ENCODE measurements at regions not wholly inside any gene's neighbourhood (a gene's known extent, or its start where the extent isn't known, plus 50 kb on each side); places are given as distances from the start of the nearest gene placed in this dataset.
A peak's percentile ranks its signal among the peaks of the same experiment; 100 is the strongest.

DNA sequence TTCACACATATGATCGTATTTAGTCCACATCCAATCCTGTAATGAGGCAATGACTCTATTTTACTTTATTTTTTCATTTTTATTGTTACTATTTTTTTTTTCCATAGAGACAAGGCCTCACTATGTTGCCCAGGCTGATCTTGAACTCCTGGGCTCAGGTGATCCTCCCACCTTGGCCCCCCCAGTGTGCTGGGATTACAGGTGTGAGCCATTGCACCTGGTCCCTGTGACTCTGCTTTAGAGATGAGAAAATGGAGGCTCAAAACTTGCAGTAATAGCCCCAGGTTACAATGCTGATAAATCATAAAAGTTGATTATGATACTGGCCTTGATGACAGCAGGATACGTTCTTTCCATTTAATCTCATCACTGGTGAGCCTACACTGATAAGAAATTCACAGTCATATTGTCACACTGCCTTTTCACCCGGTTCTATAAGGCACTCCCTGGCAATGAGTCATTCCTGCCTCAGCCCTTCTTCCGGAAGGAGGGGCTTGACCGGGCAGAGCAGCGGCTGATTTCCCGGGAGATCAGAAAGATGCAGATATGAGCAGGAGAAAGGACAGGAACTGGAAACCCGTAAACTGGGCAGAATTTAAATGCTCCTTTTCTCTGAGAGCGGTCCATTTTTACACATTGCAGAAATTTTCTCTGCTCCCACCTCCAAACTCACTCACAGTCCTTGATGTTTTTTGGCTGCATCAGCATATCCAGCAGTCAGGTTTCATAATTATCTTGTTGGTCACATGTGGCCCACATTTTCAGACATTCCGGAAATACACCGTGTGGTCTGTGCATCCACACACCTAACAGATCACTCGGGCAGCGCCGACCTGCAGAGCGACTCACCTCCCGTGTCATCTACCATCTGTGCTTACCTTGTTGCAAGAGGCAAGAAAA is 616.4 kb downstream of the EFNB2 start (continued):
- TF ChIP-seq ZNF10 (tag by site-specific recombination; IDR thresholded peaks at IDR 0.05) (no peak), ZBTB8A (tag by site-specific recombination; IDR thresholded peaks at IDR 0.05) (peak; percentile 24; the same call in 1 of the 2 replicates), ZNF660 (tag by site-specific recombination; IDR thresholded peaks at IDR 0.05) (peak; percentile 47; the same call in 1 of the 2 replicates), YY2 (tag by site-specific recombination; IDR thresholded peaks at IDR 0.05) (no peak), ZNF510 (tag by site-specific recombination; IDR thresholded peaks at IDR 0.05; ENCODE audit: insufficient replicate concordance) (no peak), FEZF1 (tag by site-specific recombination; IDR thresholded peaks at IDR 0.05) (peak; percentile 81), ZNF112 (tag by site-specific recombination; IDR thresholded peaks at IDR 0.05) (no peak), ZNF701 (tag by site-specific recombination; IDR thresholded peaks at IDR 0.05) (no peak), ZNF366 (tag by site-specific recombination; conservative IDR thresholded peaks at IDR 0.05) (peak; percentile 64), KLF7 (tag by site-specific recombination; IDR thresholded peaks at IDR 0.05; ENCODE audit: borderline replicate concordance) (no peak), ZNF621 (tag by site-specific recombination; IDR thresholded peaks at IDR 0.05) (no peak), ZNF843 (tag by site-specific recombination; IDR thresholded peaks at IDR 0.05) (peak; percentile 36; the same call in 1 of the 2 replicates), ZNF19 (tag by site-specific recombination; IDR thresholded peaks at IDR 0.05; ENCODE audit: low read depth) (no peak), ZNF521 (tag by site-specific recombination; IDR thresholded peaks at IDR 0.05) (no peak), ZNF214 (tag by site-specific recombination; IDR thresholded peaks at IDR 0.05; ENCODE audit: borderline replicate concordance) (no peak), ZNF624 (tag by site-specific recombination; IDR thresholded peaks at IDR 0.05) (no peak), ZNF324 (tag by site-specific recombination; IDR thresholded peaks at IDR 0.05) (no peak), ZNF335 (tag by site-specific recombination; conservative IDR thresholded peaks at IDR 0.05) (0 out of 2 replicates have a peak, but pooled peaks have one; percentile 22)
- TF ChIP-seq, protein P1, sequence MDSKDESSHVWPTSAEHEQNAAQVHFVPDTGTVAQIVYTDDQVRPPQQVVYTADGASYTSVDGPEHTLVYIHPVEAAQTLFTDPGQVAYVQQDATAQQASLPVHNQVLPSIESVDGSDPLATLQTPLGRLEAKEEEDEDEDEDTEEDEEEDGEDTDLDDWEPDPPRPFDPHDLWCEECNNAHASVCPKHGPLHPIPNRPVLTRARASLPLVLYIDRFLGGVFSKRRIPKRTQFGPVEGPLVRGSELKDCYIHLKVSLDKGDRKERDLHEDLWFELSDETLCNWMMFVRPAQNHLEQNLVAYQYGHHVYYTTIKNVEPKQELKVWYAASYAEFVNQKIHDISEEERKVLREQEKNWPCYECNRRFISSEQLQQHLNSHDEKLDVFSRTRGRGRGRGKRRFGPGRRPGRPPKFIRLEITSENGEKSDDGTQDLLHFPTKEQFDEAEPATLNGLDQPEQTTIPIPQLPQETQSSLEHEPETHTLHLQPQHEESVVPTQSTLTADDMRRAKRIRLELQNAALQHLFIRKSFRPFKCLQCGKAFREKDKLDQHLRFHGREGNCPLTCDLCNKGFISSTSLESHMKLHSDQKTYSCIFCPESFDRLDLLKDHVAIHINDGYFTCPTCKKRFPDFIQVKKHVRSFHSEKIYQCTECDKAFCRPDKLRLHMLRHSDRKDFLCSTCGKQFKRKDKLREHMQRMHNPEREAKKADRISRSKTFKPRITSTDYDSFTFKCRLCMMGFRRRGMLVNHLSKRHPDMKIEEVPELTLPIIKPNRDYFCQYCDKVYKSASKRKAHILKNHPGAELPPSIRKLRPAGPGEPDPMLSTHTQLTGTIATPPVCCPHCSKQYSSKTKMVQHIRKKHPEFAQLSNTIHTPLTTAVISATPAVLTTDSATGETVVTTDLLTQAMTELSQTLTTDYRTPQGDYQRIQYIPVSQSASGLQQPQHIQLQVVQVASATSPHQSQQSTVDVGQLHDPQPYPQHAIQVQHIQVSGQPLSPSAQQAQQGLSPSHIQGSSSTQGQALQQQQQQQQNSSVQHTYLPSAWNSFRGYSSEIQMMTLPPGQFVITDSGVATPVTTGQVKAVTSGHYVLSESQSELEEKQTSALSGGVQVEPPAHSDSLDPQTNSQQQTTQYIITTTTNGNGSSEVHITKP (tag by site-specific recombination; IDR thresholded peaks at IDR 0.05): peak; percentile 30; the same call in 1 of the 2 replicates
- TF ChIP-seq, protein P2, sequence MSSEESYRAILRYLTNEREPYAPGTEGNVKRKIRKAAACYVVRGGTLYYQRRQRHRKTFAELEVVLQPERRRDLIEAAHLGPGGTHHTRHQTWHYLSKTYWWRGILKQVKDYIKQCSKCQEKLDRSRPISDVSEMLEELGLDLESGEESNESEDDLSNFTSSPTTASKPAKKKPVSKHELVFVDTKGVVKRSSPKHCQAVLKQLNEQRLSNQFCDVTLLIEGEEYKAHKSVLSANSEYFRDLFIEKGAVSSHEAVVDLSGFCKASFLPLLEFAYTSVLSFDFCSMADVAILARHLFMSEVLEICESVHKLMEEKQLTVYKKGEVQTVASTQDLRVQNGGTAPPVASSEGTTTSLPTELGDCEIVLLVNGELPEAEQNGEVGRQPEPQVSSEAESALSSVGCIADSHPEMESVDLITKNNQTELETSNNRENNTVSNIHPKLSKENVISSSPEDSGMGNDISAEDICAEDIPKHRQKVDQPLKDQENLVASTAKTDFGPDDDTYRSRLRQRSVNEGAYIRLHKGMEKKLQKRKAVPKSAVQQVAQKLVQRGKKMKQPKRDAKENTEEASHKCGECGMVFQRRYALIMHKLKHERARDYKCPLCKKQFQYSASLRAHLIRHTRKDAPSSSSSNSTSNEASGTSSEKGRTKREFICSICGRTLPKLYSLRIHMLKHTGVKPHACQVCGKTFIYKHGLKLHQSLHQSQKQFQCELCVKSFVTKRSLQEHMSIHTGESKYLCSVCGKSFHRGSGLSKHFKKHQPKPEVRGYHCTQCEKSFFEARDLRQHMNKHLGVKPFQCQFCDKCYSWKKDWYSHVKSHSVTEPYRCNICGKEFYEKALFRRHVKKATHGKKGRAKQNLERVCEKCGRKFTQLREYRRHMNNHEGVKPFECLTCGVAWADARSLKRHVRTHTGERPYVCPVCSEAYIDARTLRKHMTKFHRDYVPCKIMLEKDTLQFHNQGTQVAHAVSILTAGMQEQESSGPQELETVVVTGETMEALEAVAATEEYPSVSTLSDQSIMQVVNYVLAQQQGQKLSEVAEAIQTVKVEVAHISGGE (tag by site-specific recombination; conservative IDR thresholded peaks at IDR 0.05; ENCODE audit: low read depth): no peak
- TF ChIP-seq, protein P3, sequence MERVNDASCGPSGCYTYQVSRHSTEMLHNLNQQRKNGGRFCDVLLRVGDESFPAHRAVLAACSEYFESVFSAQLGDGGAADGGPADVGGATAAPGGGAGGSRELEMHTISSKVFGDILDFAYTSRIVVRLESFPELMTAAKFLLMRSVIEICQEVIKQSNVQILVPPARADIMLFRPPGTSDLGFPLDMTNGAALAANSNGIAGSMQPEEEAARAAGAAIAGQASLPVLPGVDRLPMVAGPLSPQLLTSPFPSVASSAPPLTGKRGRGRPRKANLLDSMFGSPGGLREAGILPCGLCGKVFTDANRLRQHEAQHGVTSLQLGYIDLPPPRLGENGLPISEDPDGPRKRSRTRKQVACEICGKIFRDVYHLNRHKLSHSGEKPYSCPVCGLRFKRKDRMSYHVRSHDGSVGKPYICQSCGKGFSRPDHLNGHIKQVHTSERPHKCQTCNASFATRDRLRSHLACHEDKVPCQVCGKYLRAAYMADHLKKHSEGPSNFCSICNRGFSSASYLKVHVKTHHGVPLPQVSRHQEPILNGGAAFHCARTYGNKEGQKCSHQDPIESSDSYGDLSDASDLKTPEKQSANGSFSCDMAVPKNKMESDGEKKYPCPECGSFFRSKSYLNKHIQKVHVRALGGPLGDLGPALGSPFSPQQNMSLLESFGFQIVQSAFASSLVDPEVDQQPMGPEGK (tag by site-specific recombination; IDR thresholded peaks at IDR 0.05): no peak
- TF ChIP-seq, protein P4, sequence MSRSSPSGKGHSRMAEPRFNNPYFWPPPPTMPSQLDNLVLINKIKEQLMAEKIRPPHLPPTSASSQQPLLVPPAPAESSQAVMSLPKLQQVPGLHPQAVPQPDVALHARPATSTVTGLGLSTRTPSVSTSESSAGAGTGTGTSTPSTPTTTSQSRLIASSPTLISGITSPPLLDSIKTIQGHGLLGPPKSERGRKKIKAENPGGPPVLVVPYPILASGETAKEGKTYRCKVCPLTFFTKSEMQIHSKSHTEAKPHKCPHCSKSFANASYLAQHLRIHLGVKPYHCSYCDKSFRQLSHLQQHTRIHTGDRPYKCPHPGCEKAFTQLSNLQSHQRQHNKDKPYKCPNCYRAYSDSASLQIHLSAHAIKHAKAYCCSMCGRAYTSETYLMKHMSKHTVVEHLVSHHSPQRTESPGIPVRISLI (tag by site-specific recombination; IDR thresholded peaks at IDR 0.05): no peak
- TF ChIP-seq, protein P5, sequence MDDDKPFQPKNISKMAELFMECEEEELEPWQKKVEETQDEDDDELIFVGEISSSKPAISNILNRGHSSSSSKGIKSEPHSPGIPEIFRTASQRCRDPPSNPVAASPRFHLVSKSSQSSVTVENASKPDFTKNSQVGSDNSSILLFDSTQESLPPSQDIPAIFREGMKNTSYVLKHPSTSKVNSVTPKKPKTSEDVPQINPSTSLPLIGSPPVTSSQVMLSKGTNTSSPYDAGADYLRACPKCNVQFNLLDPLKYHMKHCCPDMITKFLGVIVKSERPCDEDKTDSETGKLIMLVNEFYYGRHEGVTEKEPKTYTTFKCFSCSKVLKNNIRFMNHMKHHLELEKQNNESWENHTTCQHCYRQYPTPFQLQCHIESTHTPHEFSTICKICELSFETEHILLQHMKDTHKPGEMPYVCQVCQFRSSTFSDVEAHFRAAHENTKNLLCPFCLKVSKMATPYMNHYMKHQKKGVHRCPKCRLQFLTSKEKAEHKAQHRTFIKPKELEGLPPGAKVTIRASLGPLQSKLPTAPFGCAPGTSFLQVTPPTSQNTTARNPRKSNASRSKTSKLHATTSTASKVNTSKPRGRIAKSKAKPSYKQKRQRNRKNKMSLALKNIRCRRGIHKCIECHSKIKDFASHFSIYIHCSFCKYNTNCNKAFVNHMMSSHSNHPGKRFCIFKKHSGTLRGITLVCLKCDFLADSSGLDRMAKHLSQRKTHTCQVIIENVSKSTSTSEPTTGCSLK (tag by site-specific recombination; IDR thresholded peaks at IDR 0.05): no peak
